ENCODE measurements at regions not wholly inside any gene's neighbourhood (a gene's known extent, or its start where the extent isn't known, plus 50 kb on each side); places are given as distances from the start of the nearest gene placed in this dataset.
A peak's percentile ranks its signal among the peaks of the same experiment; 100 is the strongest.
"Not testable (repeated sequence)": the region's sequence is repeated elsewhere in the genome, so short reads cannot be mapped to it uniquely, and the experiment has no call there.

DNA sequence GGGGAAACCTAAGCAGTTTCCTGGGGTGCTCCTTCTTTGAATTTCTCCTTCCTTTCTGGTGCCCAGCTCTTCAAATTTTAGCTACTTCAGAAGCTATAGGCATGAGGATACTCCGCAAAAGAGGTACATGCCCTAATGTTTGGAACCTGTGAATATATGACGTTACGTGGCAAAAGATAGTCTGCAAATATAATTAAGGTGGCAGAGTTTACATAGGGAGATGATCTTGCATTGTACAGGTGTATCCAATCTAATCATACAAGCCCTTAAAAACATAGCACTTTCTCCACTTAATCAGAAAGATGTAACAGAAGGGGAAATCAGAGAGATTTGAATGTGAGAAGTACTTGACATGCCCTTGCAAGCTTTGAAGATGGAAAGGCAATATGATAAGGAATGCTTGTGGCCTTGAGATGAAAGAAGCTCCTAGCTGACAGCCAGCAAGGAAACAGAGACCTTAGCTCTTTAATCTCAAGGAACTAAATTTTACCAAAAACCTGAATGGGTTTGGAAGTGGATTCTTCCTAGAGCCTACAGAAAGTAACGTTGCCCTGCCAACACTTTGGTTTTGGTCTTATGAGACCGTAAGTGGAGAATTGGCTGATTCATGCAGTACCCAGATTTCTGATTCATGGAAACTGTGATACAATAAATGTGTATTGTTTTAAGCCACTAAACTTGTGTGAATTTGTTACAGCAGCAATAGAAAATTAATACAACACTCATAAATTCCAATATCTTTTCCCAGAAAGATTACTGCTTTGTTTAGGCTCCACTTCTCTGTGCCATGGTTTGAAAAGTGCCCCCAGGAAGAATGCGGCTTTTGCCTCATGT, 268.4 kb downstream of the FAM170A start:
- DNase-seq, result no peak

- no peak for DNase-seq
Measured at GRCh38 chr5:119899981-119900380, 270.6 kb downstream of the FAM170A start.

DNA sequence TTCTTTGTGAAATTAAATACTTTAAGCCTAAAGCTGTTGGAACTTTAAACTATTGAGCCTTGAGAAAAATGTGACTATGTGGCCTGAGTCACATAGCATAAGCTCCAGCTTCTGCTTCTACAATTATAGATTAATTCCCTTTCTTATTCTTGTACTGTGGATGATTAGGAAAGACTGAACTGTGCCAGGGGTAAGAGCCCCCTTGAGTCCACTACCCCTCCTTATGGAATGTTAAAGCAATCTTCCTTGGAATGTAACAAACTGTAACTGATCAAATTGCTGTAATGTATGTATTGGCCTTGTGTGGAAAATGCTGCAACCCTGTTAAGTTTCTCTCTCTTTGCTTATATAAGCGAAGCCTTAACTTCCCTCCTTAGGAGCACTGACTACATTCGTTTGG, 273.2 kb downstream of the FAM170A start:
- DNase-seq, result no peak

- DNase-seq, result no peak
Measured at GRCh38 chr5:119913425-119913824, 284.1 kb downstream of the FAM170A start.

DNA sequence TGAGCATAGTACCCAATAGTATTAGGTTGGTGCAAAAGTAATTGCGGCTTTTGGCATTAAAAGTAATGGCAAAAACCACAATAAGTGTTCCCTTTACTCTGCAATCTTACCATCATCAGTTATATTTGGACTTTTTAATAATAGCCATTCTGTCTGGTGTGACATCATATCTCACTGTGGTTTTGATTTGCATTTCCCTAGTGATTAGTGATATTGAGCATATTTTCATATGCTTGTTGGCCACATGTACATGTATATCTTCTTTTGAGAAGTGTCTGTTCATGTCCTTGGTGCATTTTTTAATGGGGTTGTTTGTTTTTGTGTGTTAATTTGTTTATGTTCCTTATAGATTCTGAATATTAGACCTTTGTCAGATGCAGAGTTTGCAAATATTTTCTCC, 289.9 kb downstream of the FAM170A start:
- no peak for DNase-seq

- no peak for DNase-seq
Measured at GRCh38 chr5:119926301-119926700, 296.9 kb downstream of the FAM170A start.

- no peak for DNase-seq
Measured at GRCh38 chr5:119928974-119929373, 299.6 kb downstream of the FAM170A start.

DNA sequence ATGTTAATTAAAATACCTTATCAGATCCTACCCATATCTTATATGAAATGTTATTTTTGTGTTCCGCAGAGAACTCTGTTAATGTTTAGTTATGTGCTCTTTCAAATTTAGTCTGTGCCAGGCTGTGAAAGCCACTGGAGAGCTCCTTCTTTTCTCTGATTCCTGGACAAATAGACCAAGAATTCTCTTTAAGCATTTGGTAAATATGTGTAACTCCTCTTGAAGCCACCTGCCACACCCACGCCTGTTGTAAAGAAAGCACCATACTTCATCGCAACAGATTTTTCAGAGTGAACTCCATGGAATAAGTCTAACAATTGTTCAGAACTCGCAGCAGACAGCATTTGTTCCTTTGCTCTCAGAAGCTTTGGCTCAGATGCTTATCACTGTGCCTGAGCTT, 301.1 kb downstream of the FAM170A start:
- no peak for DNase-seq

- peak; percentile 3 for DNase-seq
Measured at GRCh38 chr5:119943148-119943547, 313.8 kb downstream of the FAM170A start.

DNA sequence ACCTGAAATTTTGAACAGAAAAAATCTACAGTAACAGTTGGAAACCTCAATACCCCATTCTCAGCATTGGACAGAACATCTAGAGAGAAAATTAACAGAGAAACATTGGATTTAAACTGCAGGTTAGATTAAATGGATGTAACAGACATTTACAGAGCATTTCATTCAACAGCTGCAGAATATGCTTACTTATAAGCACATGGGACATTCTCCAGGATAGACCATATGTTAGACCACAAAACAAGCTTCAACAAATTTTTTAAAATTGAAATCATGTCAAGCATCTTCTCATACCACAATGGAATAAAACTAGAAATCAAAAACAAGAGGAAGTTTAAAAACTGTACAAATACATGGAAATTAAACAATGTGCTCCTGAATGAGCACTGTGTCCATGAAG, 316.3 kb downstream of the FAM170A start:
- no peak for DNase-seq

DNA sequence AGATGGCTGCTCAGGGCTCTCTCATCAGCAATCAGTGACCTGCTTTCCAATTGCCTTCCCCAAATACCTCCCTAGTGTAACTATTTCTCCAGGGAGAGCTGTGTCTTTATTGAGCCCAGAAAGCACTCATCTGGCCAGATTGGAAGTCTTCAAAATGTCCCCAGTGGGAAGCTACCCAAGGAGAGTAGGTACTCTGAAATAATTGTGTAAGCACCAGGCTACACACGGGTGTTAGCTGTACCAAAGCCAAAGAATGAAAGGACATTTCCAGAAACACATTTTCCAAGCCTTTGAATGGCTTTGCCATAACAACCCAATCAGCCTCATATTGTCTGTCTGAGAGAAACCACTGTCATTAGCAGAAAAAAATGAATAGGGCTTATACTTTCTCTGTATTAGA, 318.8 kb downstream of the FAM170A start:
- no peak for DNase-seq

DNA sequence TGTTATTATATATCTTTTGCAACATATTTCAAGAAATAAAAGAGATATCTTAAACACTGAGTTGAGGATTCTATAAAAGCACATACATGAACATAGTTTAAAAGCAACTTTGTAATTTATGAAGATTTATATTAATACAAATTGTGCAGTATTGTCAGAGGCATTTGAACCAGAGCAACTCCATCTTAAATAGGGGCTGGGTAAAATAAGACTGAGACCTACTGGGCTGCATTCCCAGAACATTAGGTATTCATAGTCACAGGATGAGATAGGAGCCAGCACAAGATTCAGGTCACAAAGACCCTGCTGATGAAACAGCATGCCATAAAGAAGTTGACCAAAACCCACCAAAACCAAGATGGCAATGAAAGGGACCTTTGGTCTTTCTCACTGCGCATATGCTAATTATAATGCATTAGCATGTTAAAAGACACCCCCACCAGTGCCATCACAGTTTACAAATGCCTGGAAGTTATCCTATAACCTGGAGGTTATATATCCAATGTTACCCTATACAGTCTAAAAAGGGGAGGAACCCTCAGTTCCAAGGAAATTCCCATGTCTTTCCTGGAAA, 320.2 kb downstream of the FAM170A start:
- DNase-seq, result no peak

DNA sequence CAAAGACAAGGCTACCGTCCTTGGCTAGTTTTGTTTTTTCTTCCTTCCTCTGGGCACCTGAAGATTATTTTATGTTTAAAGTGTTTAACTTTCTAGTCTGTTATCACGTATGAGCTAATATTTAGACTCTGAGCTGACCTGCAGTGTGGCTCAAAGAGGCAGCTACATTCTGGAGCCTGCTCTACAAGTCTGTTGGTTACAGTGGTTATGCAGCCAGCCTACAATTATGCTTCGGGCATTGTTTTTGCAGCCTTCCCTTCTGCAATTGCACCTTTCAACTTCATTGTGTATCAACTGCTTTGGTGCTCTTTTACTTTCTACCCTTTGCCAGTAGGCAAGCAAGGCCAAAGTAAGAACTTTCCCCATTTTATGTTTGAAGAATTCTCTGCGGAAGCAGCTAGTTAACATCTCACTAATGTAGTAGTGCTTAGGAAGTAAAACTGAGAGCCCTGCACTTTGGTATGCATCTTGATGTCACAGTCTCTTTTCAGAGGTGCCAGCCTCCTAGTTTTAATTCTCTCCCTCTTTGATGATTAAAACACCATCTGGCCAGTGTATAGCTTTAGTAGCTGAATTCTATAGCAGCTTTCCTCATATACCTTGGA, 322.1 kb downstream of the FAM170A start:
- DNase-seq, result peak; percentile 6

- DNase-seq, result no peak
Measured at GRCh38 chr5:119953474-119953873, 324.1 kb downstream of the FAM170A start.

- no peak for DNase-seq
Measured at GRCh38 chr5:119954106-119954505, 324.7 kb downstream of the FAM170A start.

DNA sequence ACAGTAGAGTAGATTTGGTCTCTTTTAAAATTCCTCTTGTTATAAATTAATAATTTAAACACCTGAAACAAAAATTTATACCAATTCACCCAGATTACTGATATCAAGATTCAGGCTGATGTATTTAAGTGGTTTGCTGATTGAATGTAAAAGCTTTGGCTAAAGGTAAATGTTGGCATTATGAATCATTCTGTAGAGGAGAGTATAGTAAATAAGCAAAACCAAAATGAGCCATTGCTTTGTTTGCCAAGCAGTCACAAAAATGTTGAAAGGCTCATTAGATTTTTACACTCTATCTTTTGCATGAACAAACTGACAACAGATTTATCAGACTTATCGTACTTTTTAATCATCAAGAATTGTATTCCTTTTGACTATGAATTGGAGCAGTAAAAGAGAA, 332.6 kb downstream of the FAM170A start:
- no peak for DNase-seq

GRCh38 chr5:119966028-119966427, 336.7 kb downstream of the FAM170A start:
- no peak for DNase-seq

DNA sequence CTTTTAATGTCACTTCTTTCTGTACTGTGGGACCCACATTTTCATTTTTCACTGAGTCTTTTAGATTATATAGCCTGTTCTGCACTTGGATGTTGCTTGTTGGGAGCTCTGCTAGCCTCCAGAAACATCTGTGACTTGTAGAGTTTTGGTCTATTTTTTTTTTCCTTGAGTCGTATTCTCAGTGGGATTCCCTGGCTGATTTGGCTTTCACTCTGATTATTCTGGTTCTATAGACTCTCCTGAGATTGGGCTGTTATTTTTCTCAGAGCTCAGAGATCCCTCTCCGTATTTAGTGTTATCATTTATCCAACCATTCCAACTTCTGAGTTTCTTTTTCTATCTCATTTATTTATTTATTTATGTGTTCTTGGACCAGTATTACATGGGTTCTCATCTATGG, 339.3 kb downstream of the FAM170A start:
- DNase-seq, result no peak

- not testable (repeated sequence) for DNase-seq
Measured at GRCh38 chr5:119987077-119987476, 357.7 kb downstream of the FAM170A start.

GRCh38 chr5:119991625-119992024, 362.3 kb downstream of the FAM170A start:
- no peak for DNase-seq

DNA sequence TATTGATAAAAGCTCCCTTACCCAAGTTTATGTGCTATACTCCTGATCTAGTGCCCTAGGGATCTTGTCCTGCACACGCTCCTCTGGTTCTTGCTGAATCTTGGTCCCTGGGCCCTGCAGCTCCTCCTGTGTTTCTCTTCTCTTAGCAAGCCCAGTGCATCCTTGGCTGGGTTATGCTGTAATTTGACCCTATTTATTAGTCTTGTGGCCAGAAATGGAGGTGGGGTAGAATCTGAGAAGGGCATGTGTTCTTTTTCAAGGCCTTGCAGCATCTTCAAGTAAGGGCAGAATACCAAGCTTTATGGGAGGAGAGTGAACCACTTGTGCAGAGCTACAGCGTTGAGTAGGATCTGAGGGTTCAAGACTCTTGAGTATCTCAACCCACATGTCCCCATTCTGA, 366.8 kb downstream of the FAM170A start:
- DNase-seq, result no peak

GRCh38 chr5:120007598-120007997, 378.2 kb downstream of the FAM170A start:
- DNase-seq, result no peak

DNA sequence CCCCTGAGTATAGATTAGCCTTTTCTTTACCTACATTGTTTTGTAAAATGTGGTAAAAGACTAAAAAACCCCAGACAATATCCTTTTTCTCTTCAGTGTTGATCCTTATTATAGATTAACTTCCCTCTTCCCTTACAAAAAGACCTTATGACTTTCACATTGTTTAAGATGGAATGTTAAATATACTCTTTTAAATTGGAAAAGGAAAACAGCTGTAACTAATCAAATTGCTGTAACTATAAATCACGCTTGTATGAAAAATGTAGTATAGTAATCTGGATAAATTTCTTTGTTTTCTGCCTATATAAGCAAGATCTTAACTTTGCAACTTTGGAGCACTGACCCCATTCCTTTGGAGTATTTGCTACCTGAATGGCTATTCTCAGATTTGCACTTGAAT, 383.1 kb downstream of the FAM170A start:
- no peak for DNase-seq

DNA sequence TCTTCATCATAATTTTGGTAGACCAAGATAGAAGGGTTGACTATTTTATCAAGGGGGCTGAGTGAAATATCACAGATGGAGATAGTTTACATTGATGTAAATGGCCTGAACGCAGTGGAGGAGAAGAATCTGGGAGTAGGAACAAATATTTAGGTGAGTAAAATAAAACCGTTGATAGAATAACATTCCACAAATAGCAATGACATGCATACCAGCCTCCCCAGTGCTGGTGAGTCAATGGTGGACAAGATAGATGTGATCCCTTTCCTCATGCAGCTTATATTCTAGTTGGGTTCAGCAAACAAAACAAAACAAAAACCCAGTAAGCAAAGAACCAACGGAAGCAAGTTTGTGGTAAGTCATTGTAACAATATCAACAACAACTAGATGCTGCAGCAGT, 385.2 kb downstream of the FAM170A start:
- DNase-seq, result no peak
